ENCODE measurements at regions not wholly inside any gene's neighbourhood (a gene's known extent, or its start where the extent isn't known, plus 50 kb on each side); places are given as distances from the start of the nearest gene placed in this dataset.

GRCh38 chr14:82720431-82720830, 1186.8 kb upstream of the SEL1L start:
- H2AFZ ChIP-seq (ENCODE audit: low read length, unreplicated experiment) = no peak overlapping the region
- no peaks in the 10 kb centered on the region for H3K4me1 ChIP-seq (ENCODE audit: control insufficient read depth, insufficient read depth, low read length, unreplicated experiment)
- no peaks in the 10 kb centered on the region for H3K36me3 ChIP-seq (ENCODE audit: insufficient read depth, low read length)
- no peak overlapping the region for H3K4me3 ChIP-seq (ENCODE audit: low read depth, low read length)
- no peaks in the 10 kb centered on the region for H3K79me2 ChIP-seq (ENCODE audit: control insufficient read depth, insufficient read depth, low read length, unreplicated experiment)
- H3K27ac ChIP-seq (ENCODE audit: low read depth, low read length) = no peak overlapping the region
- no peaks in the 10 kb centered on the region for H3K27me3 ChIP-seq (ENCODE audit: insufficient read depth, low read length)

GRCh38 chr14:82720946-82721345, 1187.3 kb upstream of the SEL1L start:
- H2AFZ ChIP-seq (ENCODE audit: low read length, unreplicated experiment) = no peak overlapping the region

GRCh38 chr14:82724316-82724715, 1190.7 kb upstream of the SEL1L start:
- no peaks in the 10 kb centered on the region for H3K27me3 ChIP-seq (ENCODE audit: insufficient read depth, low read length)
- H3K79me2 ChIP-seq (ENCODE audit: control insufficient read depth, insufficient read depth, low read length, unreplicated experiment) = no peaks in the 10 kb centered on the region
- H3K36me3 ChIP-seq (ENCODE audit: insufficient read depth, low read length) = no peaks in the 10 kb centered on the region
- H2AFZ ChIP-seq (ENCODE audit: low read length, unreplicated experiment) = no peak overlapping the region
- no peak overlapping the region for H3K4me3 ChIP-seq (ENCODE audit: low read depth, low read length)
- H3K27ac ChIP-seq (ENCODE audit: low read depth, low read length) = no peak overlapping the region
- H3K4me1 ChIP-seq (ENCODE audit: control insufficient read depth, insufficient read depth, low read length, unreplicated experiment) = no peaks in the 10 kb centered on the region

More at GRCh38 chr14:82720946-82721345, 1187.3 kb upstream of the SEL1L start:
- Histone ChIP-seq H3K79me2 (ENCODE audit: control insufficient read depth, insufficient read depth, low read length, unreplicated experiment) (no peaks in the 10 kb centered on the region), H3K27ac (ENCODE audit: low read depth, low read length) (no peak overlapping the region), H3K4me3 (ENCODE audit: low read depth, low read length) (no peak overlapping the region), H3K36me3 (ENCODE audit: insufficient read depth, low read length) (no peaks in the 10 kb centered on the region), H3K27me3 (ENCODE audit: insufficient read depth, low read length) (no peaks in the 10 kb centered on the region), H3K4me1 (ENCODE audit: control insufficient read depth, insufficient read depth, low read length, unreplicated experiment) (no peaks in the 10 kb centered on the region)

- Histone ChIP-seq H3K27me3 (ENCODE audit: insufficient read depth, low read length) (no peaks in the 10 kb centered on the region), H3K4me1 (ENCODE audit: control insufficient read depth, insufficient read depth, low read length, unreplicated experiment) (no peaks in the 10 kb centered on the region), H3K27ac (ENCODE audit: low read depth, low read length) (no peak overlapping the region), H2AFZ (ENCODE audit: low read length, unreplicated experiment) (no peak overlapping the region), H3K4me3 (ENCODE audit: low read depth, low read length) (no peak overlapping the region), H3K36me3 (ENCODE audit: insufficient read depth, low read length) (no peaks in the 10 kb centered on the region), H3K79me2 (ENCODE audit: control insufficient read depth, insufficient read depth, low read length, unreplicated experiment) (no peaks in the 10 kb centered on the region)
These were observed 1191.6 kb upstream of the SEL1L start for GRCh38 chr14:82725213-82725612.

GRCh38 chr14:82731526-82731925, 1197.9 kb upstream of the SEL1L start:
- Histone ChIP-seq H3K79me2 (ENCODE audit: control insufficient read depth, insufficient read depth, low read length, unreplicated experiment) (no peaks in the 10 kb centered on the region), H3K36me3 (ENCODE audit: insufficient read depth, low read length) (no peaks in the 10 kb centered on the region), H2AFZ (ENCODE audit: low read length, unreplicated experiment) (no peak overlapping the region), H3K4me1 (ENCODE audit: control insufficient read depth, insufficient read depth, low read length, unreplicated experiment) (no peaks in the 10 kb centered on the region), H3K4me3 (ENCODE audit: low read depth, low read length) (no peak overlapping the region), H3K27me3 (ENCODE audit: insufficient read depth, low read length) (no peaks in the 10 kb centered on the region), H3K27ac (ENCODE audit: low read depth, low read length) (no peak overlapping the region)

GRCh38 chr14:82740547-82740946, 1206.9 kb upstream of the SEL1L start:
- Histone ChIP-seq H3K27ac (ENCODE audit: low read depth, low read length) (no peak overlapping the region), H3K79me2 (ENCODE audit: control insufficient read depth, insufficient read depth, low read length, unreplicated experiment) (no peaks in the 10 kb centered on the region), H3K4me1 (ENCODE audit: control insufficient read depth, insufficient read depth, low read length, unreplicated experiment) (no peaks in the 10 kb centered on the region), H3K4me3 (ENCODE audit: low read depth, low read length) (no peak overlapping the region), H2AFZ (ENCODE audit: low read length, unreplicated experiment) (no peak overlapping the region), H3K36me3 (ENCODE audit: insufficient read depth, low read length) (no peaks in the 10 kb centered on the region), H3K27me3 (ENCODE audit: insufficient read depth, low read length) (no peaks in the 10 kb centered on the region)

- Histone ChIP-seq H2AFZ (ENCODE audit: low read length, unreplicated experiment) (no peak overlapping the region), H3K4me3 (ENCODE audit: low read depth, low read length) (no peak overlapping the region), H3K79me2 (ENCODE audit: control insufficient read depth, insufficient read depth, low read length, unreplicated experiment) (no peaks in the 10 kb centered on the region), H3K27ac (ENCODE audit: low read depth, low read length) (no peak overlapping the region), H3K27me3 (ENCODE audit: insufficient read depth, low read length) (no peaks in the 10 kb centered on the region), H3K36me3 (ENCODE audit: insufficient read depth, low read length) (no peaks in the 10 kb centered on the region), H3K4me1 (ENCODE audit: control insufficient read depth, insufficient read depth, low read length, unreplicated experiment) (no peaks in the 10 kb centered on the region)
These were observed 1221.8 kb upstream of the SEL1L start for GRCh38 chr14:82755476-82755875.

- Histone ChIP-seq H3K36me3 (ENCODE audit: insufficient read depth, low read length) (no peaks in the 10 kb centered on the region), H3K79me2 (ENCODE audit: control insufficient read depth, insufficient read depth, low read length, unreplicated experiment) (no peaks in the 10 kb centered on the region), H3K4me1 (ENCODE audit: control insufficient read depth, insufficient read depth, low read length, unreplicated experiment) (no peaks in the 10 kb centered on the region), H3K27ac (ENCODE audit: low read depth, low read length) (no peak overlapping the region), H2AFZ (ENCODE audit: low read length, unreplicated experiment) (no peak overlapping the region), H3K4me3 (ENCODE audit: low read depth, low read length) (no peak overlapping the region), H3K27me3 (ENCODE audit: insufficient read depth, low read length) (no peaks in the 10 kb centered on the region)
These were observed 1222.3 kb upstream of the SEL1L start for GRCh38 chr14:82755923-82756322.

GRCh38 chr14:82757776-82758175, 1224.1 kb upstream of the SEL1L start:
- Histone ChIP-seq H3K27me3 (ENCODE audit: insufficient read depth, low read length) (no peaks in the 10 kb centered on the region), H3K27ac (ENCODE audit: low read depth, low read length) (no peak overlapping the region), H2AFZ (ENCODE audit: low read length, unreplicated experiment) (no peak overlapping the region), H3K36me3 (ENCODE audit: insufficient read depth, low read length) (no peaks in the 10 kb centered on the region), H3K79me2 (ENCODE audit: control insufficient read depth, insufficient read depth, low read length, unreplicated experiment) (no peaks in the 10 kb centered on the region), H3K4me1 (ENCODE audit: control insufficient read depth, insufficient read depth, low read length, unreplicated experiment) (no peaks in the 10 kb centered on the region), H3K4me3 (ENCODE audit: low read depth, low read length) (no peak overlapping the region)

- Histone ChIP-seq H3K27me3 (ENCODE audit: insufficient read depth, low read length) (no peaks in the 10 kb centered on the region), H3K4me3 (ENCODE audit: low read depth, low read length) (no peak overlapping the region), H3K27ac (ENCODE audit: low read depth, low read length) (no peak overlapping the region), H3K79me2 (ENCODE audit: control insufficient read depth, insufficient read depth, low read length, unreplicated experiment) (no peaks in the 10 kb centered on the region), H3K36me3 (ENCODE audit: insufficient read depth, low read length) (no peaks in the 10 kb centered on the region), H3K4me1 (ENCODE audit: control insufficient read depth, insufficient read depth, low read length, unreplicated experiment) (no peaks in the 10 kb centered on the region), H2AFZ (ENCODE audit: low read length, unreplicated experiment) (no peak overlapping the region)
These were observed 1226.0 kb upstream of the SEL1L start for GRCh38 chr14:82759656-82760055.

- Histone ChIP-seq H3K79me2 (ENCODE audit: control insufficient read depth, insufficient read depth, low read length, unreplicated experiment) (no peaks in the 10 kb centered on the region), H3K36me3 (ENCODE audit: insufficient read depth, low read length) (no peaks in the 10 kb centered on the region), H3K4me3 (ENCODE audit: low read depth, low read length) (no peak overlapping the region), H2AFZ (ENCODE audit: low read length, unreplicated experiment) (no peak overlapping the region), H3K27me3 (ENCODE audit: insufficient read depth, low read length) (no peaks in the 10 kb centered on the region), H3K27ac (ENCODE audit: low read depth, low read length) (no peak overlapping the region), H3K4me1 (ENCODE audit: control insufficient read depth, insufficient read depth, low read length, unreplicated experiment) (no peaks in the 10 kb centered on the region)
These were observed 1232.5 kb upstream of the SEL1L start for GRCh38 chr14:82766123-82766522.

Measured in ACC112 (cell line).